Ectodermal cell (in vitro differentiated cells): ENCODE measurements at regions not wholly inside any gene's neighbourhood (a gene's known extent, or its start where the extent isn't known, plus 50 kb on each side); places are given as distances from the start of the nearest gene placed in this dataset.

ENCODE experiments used
- H3K27ac ChIP-seq: 2 replicates; pipeline ENCODE4 v1.7.0; 2013; ENCODE audit warnings: mild to moderate bottlenecking, low read depth, low read length; ENCODE audit not compliant: insufficient read depth, poor library complexity, severe bottlenecking
- H3K27me3 ChIP-seq: 2 replicates; pipeline ENCODE4 v1.7.0; 2013; ENCODE audit warnings: mild to moderate bottlenecking, low read length; ENCODE audit not compliant: insufficient read depth, control insufficient read depth, poor library complexity, severe bottlenecking
- H3K36me3 ChIP-seq: one replicate; pipeline ENCODE4 v1.7.0; 2013; ENCODE audit warnings: low read length; ENCODE audit not compliant: control insufficient read depth, insufficient read depth
- H3K4me1 ChIP-seq: one replicate; pipeline ENCODE4 v1.7.0; 2013; ENCODE audit warnings: low read length; ENCODE audit not compliant: control insufficient read depth, insufficient read depth
- H3K4me3 ChIP-seq: 2 replicates; pipeline ENCODE4 v1.7.0; 2013; ENCODE audit warnings: low read depth, low read length, control low read depth; ENCODE audit not compliant: insufficient read depth
- H3K9me3 ChIP-seq: 2 replicates; pipeline ENCODE4 v1.7.0; 2013; ENCODE audit warnings: mild to moderate bottlenecking, low read length, moderate library complexity; ENCODE audit not compliant: control insufficient read depth
- WGBS, 2 experiments: methylation state at CpG; one replicate each; pipeline ENCODE4 v1.1.7; 2013; ENCODE audit warnings: missing lambda C conversion rate in 2 of 2; 5-methylcytosine and 5-hydroxymethylcytosine counted together

GRCh38 chr3:177773717-177774116 lies 576.4 kb upstream of the TBL1XR1 start:
- no peaks in the 10 kb centered on the region for H3K36me3 ChIP-seq
- WGBS, 2 experiments, result 86% methylated on average over 1 of the region's 1 CpG; no CpG with 5 or more reads in 1 of the 2 experiments
- H3K4me1 ChIP-seq, result peaks cover 24% of the 10 kb centered on the region
- H3K27me3 ChIP-seq, result no peaks in the 10 kb centered on the region
- H3K27ac ChIP-seq, result no peak overlapping the region
- no peak overlapping the region for H3K4me3 ChIP-seq
- H3K9me3 ChIP-seq, result peaks cover 2% of the 10 kb centered on the region

- no peaks in the 10 kb centered on the region for H3K27me3 ChIP-seq
- H3K9me3 ChIP-seq, result no peaks in the 10 kb centered on the region
- no peaks in the 10 kb centered on the region for H3K36me3 ChIP-seq
- no peak overlapping the region for H3K4me3 ChIP-seq
- WGBS, 2 experiments, result 91 to 93% methylated on average over 6 of the region's 6 CpGs
- H3K4me1 ChIP-seq, result peaks cover 20% of the 10 kb centered on the region
- H3K27ac ChIP-seq, result no peak overlapping the region
Observed at GRCh38 chr3:177776661-177777101, 579.4 kb upstream of the TBL1XR1 start.

- Histone ChIP-seq H3K4me1 (peaks cover 18% of the 10 kb centered on the region), H3K27me3 (no peaks in the 10 kb centered on the region), H3K4me3 (no peak overlapping the region), H3K9me3 (no peaks in the 10 kb centered on the region), H3K36me3 (no peaks in the 10 kb centered on the region), H3K27ac (no peak overlapping the region)
- WGBS, 2 experiments, result 83 to 87% methylated on average over 1 of the region's 1 CpG
Observed at GRCh38 chr3:177777699-177778098, 580.4 kb upstream of the TBL1XR1 start.

- Histone ChIP-seq H3K27ac (no peak overlapping the region), H3K4me3 (no peak overlapping the region), H3K4me1 (peaks cover 17% of the 10 kb centered on the region), H3K36me3 (no peaks in the 10 kb centered on the region), H3K27me3 (no peaks in the 10 kb centered on the region), H3K9me3 (no peaks in the 10 kb centered on the region)
- WGBS, 2 experiments, result 95 to 100% methylated on average over 1 of the region's 1 CpG
Observed at GRCh38 chr3:177778633-177779032, 581.4 kb upstream of the TBL1XR1 start.

GRCh38 chr3:177781686-177782161 lies 584.4 kb upstream of the TBL1XR1 start:
- peaks cover 12% of the 10 kb centered on the region for H3K4me1 ChIP-seq
- WGBS, 2 experiments, result 86 to 93% methylated on average over 3 of the region's 3 CpGs
- H3K4me3 ChIP-seq, result no peak overlapping the region
- no peaks in the 10 kb centered on the region for H3K27me3 ChIP-seq
- no peaks in the 10 kb centered on the region for H3K9me3 ChIP-seq
- H3K27ac ChIP-seq, result no peak overlapping the region
- H3K36me3 ChIP-seq, result no peaks in the 10 kb centered on the region

GRCh38 chr3:177783338-177783737 lies 586.1 kb upstream of the TBL1XR1 start:
- H3K27ac ChIP-seq, result no peak overlapping the region
- H3K27me3 ChIP-seq, result no peaks in the 10 kb centered on the region
- WGBS, 2 experiments, result 91 to 100% methylated on average over 2 of the region's 2 CpGs
- H3K9me3 ChIP-seq, result no peaks in the 10 kb centered on the region
- no peak overlapping the region for H3K4me3 ChIP-seq
- peaks cover 12% of the 10 kb centered on the region for H3K4me1 ChIP-seq
- H3K36me3 ChIP-seq, result no peaks in the 10 kb centered on the region

GRCh38 chr3:177783767-177784166 lies 586.5 kb upstream of the TBL1XR1 start:
- 95 to 100% methylated on average over 2 to 4 of the region's 5 CpGs for WGBS, 2 experiments
- Histone ChIP-seq H3K9me3 (no peaks in the 10 kb centered on the region), H3K27me3 (no peaks in the 10 kb centered on the region), H3K27ac (no peak overlapping the region), H3K36me3 (no peaks in the 10 kb centered on the region), H3K4me1 (peaks cover 12% of the 10 kb centered on the region), H3K4me3 (no peak overlapping the region)

- no peak overlapping the region for H3K27ac ChIP-seq
- no peaks in the 10 kb centered on the region for H3K36me3 ChIP-seq
- H3K9me3 ChIP-seq, result no peaks in the 10 kb centered on the region
- H3K4me1 ChIP-seq, result no peaks in the 10 kb centered on the region
- WGBS, 2 experiments, result 89 to 92% methylated on average over 5 of the region's 5 CpGs
- H3K27me3 ChIP-seq, result no peaks in the 10 kb centered on the region
- no peak overlapping the region for H3K4me3 ChIP-seq
Observed at GRCh38 chr3:177787279-177788041, 590.2 kb upstream of the TBL1XR1 start.

- H3K9me3 ChIP-seq, result no peaks in the 10 kb centered on the region
- H3K4me1 ChIP-seq, result no peaks in the 10 kb centered on the region
- H3K4me3 ChIP-seq, result no peak overlapping the region
- WGBS, 2 experiments, result 99 to 100% methylated on average over 1 to 2 of the region's 2 CpGs
- H3K27me3 ChIP-seq, result no peaks in the 10 kb centered on the region
- no peak overlapping the region for H3K27ac ChIP-seq
- H3K36me3 ChIP-seq, result no peaks in the 10 kb centered on the region
Observed at GRCh38 chr3:177789500-177789899, 592.2 kb upstream of the TBL1XR1 start.

- 88 to 89% methylated on average over 5 to 6 of the region's 6 CpGs for WGBS, 2 experiments
- Histone ChIP-seq H3K9me3 (no peaks in the 10 kb centered on the region), H3K27me3 (no peaks in the 10 kb centered on the region), H3K36me3 (no peaks in the 10 kb centered on the region), H3K27ac (no peak overlapping the region), H3K4me1 (no peaks in the 10 kb centered on the region), H3K4me3 (no peak overlapping the region)
Observed at GRCh38 chr3:177792311-177793030, 595.2 kb upstream of the TBL1XR1 start.
